HG03135 (cell line): ENCODE measurements at regions not wholly inside any gene's neighbourhood (a gene's known extent, or its start where the extent isn't known, plus 50 kb on each side); places are given as distances from the start of the nearest gene placed in this dataset.
"Not testable (repeated sequence)": the region's sequence is repeated elsewhere in the genome, so short reads cannot be mapped to it uniquely, and the experiment has no call there.

ENCODE experiments used
- ATAC-seq: cut with Tn5 transposase; IDR thresholded peaks from one replicate; pipeline ENCODE4 v1.9.1; 2021; ENCODE audit warnings: mild to moderate bottlenecking, moderate library complexity; ENCODE audit not compliant: unreplicated experiment

GRCh38 chr3:90056281-90057032, 949.0 kb downstream of the EPHA3 start:
- no peak for ATAC-seq

- no peak for ATAC-seq
These were observed 954.6 kb downstream of the EPHA3 start for GRCh38 chr3:90062016-90062415.

- ATAC-seq: no peak
These were observed 955.3 kb downstream of the EPHA3 start for GRCh38 chr3:90062631-90063200.

GRCh38 chr3:90068783-90069182, 961.4 kb downstream of the EPHA3 start:
- no peak for ATAC-seq

- no peak for ATAC-seq
These were observed 962.3 kb downstream of the EPHA3 start for GRCh38 chr3:90069748-90070147.

- no peak for ATAC-seq
These were observed 968.7 kb downstream of the EPHA3 start for GRCh38 chr3:90076136-90076535.

GRCh38 chr3:90080988-90081387, 973.6 kb downstream of the EPHA3 start:
- no peak for ATAC-seq

GRCh38 chr3:90086297-90086696, 978.9 kb downstream of the EPHA3 start:
- ATAC-seq: not testable (repeated sequence)

- ATAC-seq: no peak
These were observed 980.3 kb downstream of the EPHA3 start for GRCh38 chr3:90087703-90088102.

- no peak for ATAC-seq
These were observed 984.1 kb downstream of the EPHA3 start for GRCh38 chr3:90091549-90091948.

- no peak for ATAC-seq
These were observed 985.6 kb downstream of the EPHA3 start for GRCh38 chr3:90092994-90093393.

- ATAC-seq: no peak
These were observed 988.4 kb downstream of the EPHA3 start for GRCh38 chr3:90095811-90096210.

GRCh38 chr3:90099493-90099892, 992.1 kb downstream of the EPHA3 start:
- ATAC-seq: no peak

GRCh38 chr3:90102146-90102545, 994.7 kb downstream of the EPHA3 start:
- ATAC-seq: no peak

GRCh38 chr3:90121326-90121725, 1013.9 kb downstream of the EPHA3 start:
- ATAC-seq: no peak

GRCh38 chr3:90128391-90128790, 1021.0 kb downstream of the EPHA3 start:
- ATAC-seq: no peak

GRCh38 chr3:90129730-90130129, 1022.3 kb downstream of the EPHA3 start:
- ATAC-seq: no peak

GRCh38 chr3:90132197-90132596, 1024.8 kb downstream of the EPHA3 start:
- no peak for ATAC-seq

- no peak for ATAC-seq
These were observed 1026.7 kb downstream of the EPHA3 start for GRCh38 chr3:90134090-90134489.

GRCh38 chr3:90136456-90137191, 1029.2 kb downstream of the EPHA3 start:
- no peak for ATAC-seq

GRCh38 chr3:90145094-90145860, 1037.9 kb downstream of the EPHA3 start:
- ATAC-seq: no peak
